ENCODE measurements at regions not wholly inside any gene's neighbourhood (a gene's known extent, or its start where the extent isn't known, plus 50 kb on each side); places are given as distances from the start of the nearest gene placed in this dataset.

GRCh38 chr16:6099102-6099501, 1001.5 kb upstream of the EEF2KMT start:
- FAIRE-seq (no peak), DNase-seq (ENCODE audit: low spot score) (no peak)

- FAIRE-seq (no peak), DNase-seq (ENCODE audit: low spot score) (no peak)
These were observed 999.5 kb upstream of the EEF2KMT start for GRCh38 chr16:6096931-6097670.

DNA sequence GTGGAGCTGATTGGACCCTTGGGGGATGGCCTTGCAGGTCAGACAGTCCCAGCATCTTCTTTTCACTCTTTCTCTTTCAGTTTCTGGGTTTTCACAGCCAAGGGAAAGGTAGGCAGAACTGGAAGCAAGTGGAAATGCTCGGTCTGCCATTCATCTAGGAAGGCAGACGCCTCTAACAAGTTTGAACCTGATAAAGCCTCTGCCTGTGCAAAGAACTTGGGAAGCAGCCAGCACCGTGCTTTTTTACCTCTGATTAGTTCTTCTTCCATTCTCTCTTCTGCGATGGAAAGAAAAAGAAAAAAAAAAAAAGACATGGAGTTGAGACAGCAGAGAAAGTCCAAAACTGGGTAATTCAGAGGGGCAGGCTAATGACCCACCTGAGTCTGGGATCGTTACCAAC, 997.8 kb upstream of the EEF2KMT start:
- DNase-seq (ENCODE audit: low spot score) (no peak), FAIRE-seq (no peak)

DNA sequence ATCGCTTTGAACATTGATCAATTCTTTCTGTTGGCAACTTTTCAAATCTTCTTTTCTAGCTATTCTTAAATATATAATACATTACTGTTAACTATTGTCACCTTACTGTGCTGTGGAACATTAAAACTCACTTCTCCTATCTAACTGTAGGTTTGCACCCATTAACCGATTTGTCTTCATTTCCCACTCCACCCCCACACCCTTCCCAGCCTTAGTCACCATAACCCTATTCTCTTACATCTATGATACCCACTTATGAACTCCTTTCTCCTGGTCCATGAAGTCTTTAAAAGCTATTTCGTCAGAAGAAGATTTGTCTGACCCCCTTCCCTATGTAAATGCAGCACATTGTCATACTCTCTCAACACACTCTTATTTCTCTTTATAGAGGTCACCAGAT, 993.4 kb upstream of the EEF2KMT start:
- DNase-seq (ENCODE audit: low spot score) (no peak), FAIRE-seq (no peak)

GRCh38 chr16:6081320-6081976, 983.9 kb upstream of the EEF2KMT start:
- DNase-seq (ENCODE audit: low spot score) (peak; percentile 63), FAIRE-seq (no peak)

DNA sequence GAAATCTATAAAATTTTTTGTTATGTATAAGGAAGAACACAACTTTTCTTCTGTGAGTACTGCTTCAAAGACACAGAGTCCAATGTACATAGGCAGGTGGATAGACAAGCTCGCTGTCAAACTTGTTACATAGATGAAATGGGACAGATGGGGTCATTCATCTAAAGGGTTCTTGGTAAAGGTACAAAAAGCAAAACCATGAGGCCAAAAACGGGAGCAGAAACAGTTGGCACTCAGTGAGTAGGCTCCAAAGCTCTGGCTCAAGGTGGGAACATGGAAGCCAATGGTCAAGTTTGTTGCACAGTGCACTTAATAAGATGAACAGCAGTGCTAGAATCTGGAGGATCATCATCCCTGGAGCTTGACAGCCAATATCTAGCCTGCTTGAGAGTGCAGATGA, 979.0 kb upstream of the EEF2KMT start:
- DNase-seq (ENCODE audit: low spot score): no peak

DNA sequence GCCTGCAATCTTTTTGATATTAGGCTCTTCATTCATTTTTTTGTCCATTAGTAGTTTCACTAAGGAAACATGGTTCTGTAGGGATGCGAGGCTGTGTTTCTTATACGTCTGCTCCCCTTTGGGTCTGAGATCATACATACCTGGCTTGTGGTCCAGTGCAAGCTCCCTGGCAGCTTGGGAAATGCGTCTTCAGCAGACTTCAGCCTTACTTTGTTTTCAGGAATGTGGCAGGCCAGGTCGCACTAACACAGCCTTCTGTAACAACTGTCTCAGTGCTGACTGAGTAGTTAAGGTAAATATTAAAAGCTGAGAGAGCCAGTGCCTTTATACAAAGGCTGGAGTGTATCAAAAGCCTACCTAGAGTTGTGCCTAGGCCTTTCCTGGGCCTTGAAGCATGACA, 970.5 kb upstream of the EEF2KMT start:
- no peak for FAIRE-seq

More for the DNA sequence above, 979.0 kb upstream of the EEF2KMT start:
- FAIRE-seq: no peak

DNA sequence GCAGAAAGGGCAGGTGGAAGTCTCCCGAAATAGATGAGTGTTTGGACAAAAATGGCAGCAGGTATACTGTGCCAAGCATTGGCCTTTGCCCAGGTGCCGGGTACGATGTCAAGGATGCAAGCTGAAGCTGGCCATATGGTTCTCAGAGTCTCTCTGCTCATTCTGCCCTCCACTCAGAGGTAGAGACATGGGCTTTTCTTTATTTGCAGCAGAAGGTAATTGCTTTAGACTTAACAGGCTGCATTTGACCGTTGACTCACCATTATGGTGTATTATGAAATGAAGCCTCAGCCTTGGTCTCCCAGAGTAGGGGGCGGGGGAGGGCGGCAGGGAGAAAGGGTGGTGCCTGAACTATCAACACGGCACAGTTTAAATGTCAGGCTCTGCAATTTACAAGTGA, 969.1 kb upstream of the EEF2KMT start:
- FAIRE-seq: no peak
- DNase-seq (ENCODE audit: low spot score): no peak

More for the DNA sequence above, 970.5 kb upstream of the EEF2KMT start:
- no peak for DNase-seq (ENCODE audit: low spot score)

GRCh38 chr16:6063526-6063925, 965.9 kb upstream of the EEF2KMT start:
- no peak for FAIRE-seq
- no peak for DNase-seq (ENCODE audit: low spot score)

GRCh38 chr16:6059671-6060070, 962.1 kb upstream of the EEF2KMT start:
- DNase-seq (ENCODE audit: low spot score) (no peak), FAIRE-seq (no peak)

- no peak for DNase-seq (ENCODE audit: low spot score)
- no peak for FAIRE-seq
These were observed 960.2 kb upstream of the EEF2KMT start for GRCh38 chr16:6057821-6058220.

DNA sequence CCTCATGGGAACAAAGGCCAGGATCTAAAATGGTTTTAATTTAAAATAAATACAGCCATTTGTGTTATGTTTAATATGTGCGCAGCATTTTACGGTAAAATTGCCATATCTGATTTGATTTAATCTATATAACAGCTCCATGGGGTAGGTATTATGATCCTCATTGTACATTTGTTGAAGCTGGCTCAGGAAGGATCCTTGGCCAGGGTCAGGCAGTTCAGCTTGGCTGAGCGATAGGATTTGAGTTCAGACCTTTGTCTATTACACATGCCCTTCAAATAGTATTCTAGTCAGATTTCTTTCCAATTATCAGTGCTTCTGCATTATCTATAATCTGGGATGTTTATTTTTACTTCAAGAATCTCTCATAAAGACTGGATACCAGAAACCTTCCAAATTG, 950.4 kb upstream of the EEF2KMT start:
- no peak for FAIRE-seq

GRCh38 chr16:6047325-6047724, 949.7 kb upstream of the EEF2KMT start:
- FAIRE-seq: no peak
- no peak for DNase-seq (ENCODE audit: low spot score)

More for the DNA sequence above, 950.4 kb upstream of the EEF2KMT start:
- no peak for DNase-seq (ENCODE audit: low spot score)

DNA sequence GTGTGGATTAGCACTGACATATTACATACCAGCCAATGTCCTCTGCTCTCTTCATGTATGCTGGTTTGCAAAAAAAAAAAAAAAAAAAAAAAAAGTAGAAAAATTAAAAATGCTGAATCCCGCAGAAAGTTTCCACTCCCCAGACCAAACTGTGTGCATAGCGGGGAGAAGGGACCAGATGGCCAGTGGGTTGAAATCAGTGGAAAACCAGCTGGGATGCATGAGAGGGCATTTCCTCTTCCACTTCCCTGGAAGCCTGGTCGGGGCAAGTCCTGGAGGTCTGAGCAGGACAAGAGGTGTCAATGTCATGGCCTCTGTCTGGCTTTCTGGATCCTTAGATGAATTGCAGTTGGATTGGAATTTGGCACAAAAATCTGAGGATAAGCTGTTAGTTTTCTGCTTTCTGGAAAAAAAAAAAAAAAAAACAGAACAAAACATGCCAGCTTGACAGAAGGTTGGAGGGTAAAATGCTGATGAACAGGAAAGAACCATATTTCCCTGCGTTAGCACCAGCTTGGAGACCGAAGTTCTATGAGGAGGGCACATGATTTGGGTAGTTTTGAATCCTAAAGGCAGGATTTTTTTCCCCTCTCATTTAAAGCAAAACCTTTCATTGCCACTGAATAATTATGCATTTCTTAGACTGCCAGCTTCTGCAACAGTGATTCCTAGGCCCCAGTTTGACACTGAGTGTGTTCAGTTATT, 941.5 kb upstream of the EEF2KMT start:
- DNase-seq (ENCODE audit: low spot score) (no peak), FAIRE-seq (no peak)

DNA sequence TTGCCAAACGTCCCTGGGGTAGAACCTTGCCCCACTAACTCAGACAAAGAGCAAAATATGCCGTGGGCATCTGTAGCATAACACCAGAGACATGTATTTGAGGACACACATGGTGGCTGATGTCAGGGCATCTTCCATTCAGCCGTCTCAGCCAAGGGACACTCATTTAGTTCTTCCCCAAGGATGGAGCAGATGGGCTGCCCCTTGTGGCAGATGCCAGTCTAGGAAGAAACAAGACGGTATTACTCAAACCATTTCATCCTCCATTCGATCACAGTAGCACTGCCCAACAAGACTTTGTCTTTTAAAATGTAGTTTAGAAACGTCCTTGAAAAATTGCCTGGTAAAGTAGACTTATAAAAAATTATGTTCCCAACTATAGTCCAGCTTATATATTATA, 937.6 kb upstream of the EEF2KMT start:
- FAIRE-seq: no peak
- DNase-seq (ENCODE audit: low spot score): no peak

GRCh38 chr16:6034511-6034910, 936.9 kb upstream of the EEF2KMT start:
- no peak for FAIRE-seq
- no peak for DNase-seq (ENCODE audit: low spot score)

DNA sequence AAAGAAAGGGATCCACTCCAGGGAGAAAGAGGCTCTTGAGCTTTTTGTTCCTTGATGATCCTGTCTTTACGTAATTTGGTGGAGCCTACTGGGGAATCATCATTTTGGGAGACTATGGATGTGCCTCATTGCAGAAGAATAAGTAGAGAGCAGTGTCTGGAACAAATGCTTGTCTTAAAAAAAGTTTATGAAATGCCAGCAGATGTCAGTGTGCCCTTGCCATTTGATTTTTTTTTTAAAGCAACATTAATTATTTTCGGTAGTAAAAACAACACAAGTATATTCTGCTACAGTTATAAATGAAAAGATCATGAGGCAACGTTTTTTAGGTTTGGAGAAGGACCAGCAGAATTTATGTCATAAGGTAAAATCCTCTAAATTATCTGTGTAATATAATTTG, 934.8 kb upstream of the EEF2KMT start:
- DNase-seq (ENCODE audit: low spot score): no peak
- FAIRE-seq: no peak

DNA sequence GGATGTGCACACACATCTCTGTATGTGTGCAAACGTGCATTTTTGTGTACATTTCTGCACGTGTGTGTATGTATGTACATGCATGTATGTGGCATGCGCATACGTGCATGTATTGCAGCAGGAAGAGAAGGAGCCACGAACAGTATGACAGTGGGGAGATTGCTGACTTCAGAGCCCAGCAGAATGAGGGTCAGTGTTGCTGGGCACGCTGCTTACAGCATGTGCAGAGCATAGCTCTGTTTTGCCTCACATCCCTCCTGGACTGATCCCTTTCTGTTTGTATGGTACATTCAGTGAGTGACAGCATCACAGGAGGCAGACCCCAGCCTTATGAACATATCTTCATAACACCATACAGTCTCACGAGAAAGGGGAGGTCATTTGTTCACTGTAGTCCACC, 934.0 kb upstream of the EEF2KMT start:
- peak; percentile 80 for FAIRE-seq
- no peak for DNase-seq (ENCODE audit: low spot score)

- FAIRE-seq: no peak
- no peak for DNase-seq (ENCODE audit: low spot score)
These were observed 933.5 kb upstream of the EEF2KMT start for GRCh38 chr16:6031102-6031501.

GRCh38 chr16:6027733-6028132, 930.1 kb upstream of the EEF2KMT start:
- DNase-seq (ENCODE audit: low spot score) (no peak), FAIRE-seq (no peak)

GRCh38 chr16:6023449-6023848, 925.9 kb upstream of the EEF2KMT start:
- DNase-seq (ENCODE audit: low spot score) (no peak), FAIRE-seq (no peak)

GRCh38 chr16:6021276-6021943, 923.8 kb upstream of the EEF2KMT start:
- FAIRE-seq (no peak), DNase-seq (ENCODE audit: low spot score) (no peak)
